ENCODE measurements at regions not wholly inside any gene's neighbourhood (a gene's known extent, or its start where the extent isn't known, plus 50 kb on each side); places are given as distances from the start of the nearest gene placed in this dataset.
"Not testable (repeated sequence)": the region's sequence is repeated elsewhere in the genome, so short reads cannot be mapped to it uniquely, and the experiment has no call there.

- no peak for TF ChIP-seq OVOL3 (tag by site-specific recombination; IDR thresholded peaks at IDR 0.05)
- no peak for TF ChIP-seq ZNF398 (tag by site-specific recombination; IDR thresholded peaks at IDR 0.05)
- TF ChIP-seq SP7 (tag by site-specific recombination; IDR thresholded peaks at IDR 0.05) = no peak
- no peak for TF ChIP-seq ZBTB17 (tag by site-specific recombination; IDR thresholded peaks at IDR 0.05)
- TF ChIP-seq ZSCAN16 (tag by site-specific recombination; IDR thresholded peaks at IDR 0.05) = no peak
Measured at GRCh38 chr7:9719303-9719702, 1254.4 kb upstream of the PHF14 start (continued).

- TF ChIP-seq ZNF404 (tag by site-specific recombination; IDR thresholded peaks at IDR 0.05) = no peak
- TF ChIP-seq ZNF449 (tag by site-specific recombination; IDR thresholded peaks at IDR 0.05) = no peak
- no peak for TF ChIP-seq BCL11B (tag by site-specific recombination; IDR thresholded peaks at IDR 0.05; ENCODE audit: low read depth)
- TF ChIP-seq RBAK (tag by site-specific recombination; IDR thresholded peaks at IDR 0.05) = no peak
- no peak for TF ChIP-seq ZNF146 (tag by site-specific recombination; IDR thresholded peaks at IDR 0.05)
- TF ChIP-seq ZNF416 (tag by site-specific recombination; IDR thresholded peaks at IDR 0.05) = no peak
- POLR2A ChIA-PET = no interaction called here
- no peak overlapping the region for H3K27ac ChIP-seq (ENCODE audit: extremely low read depth, low read depth, low read length)
- no peaks in the 10 kb centered on the region for H3K4me1 ChIP-seq (ENCODE audit: control insufficient read depth, insufficient read depth, low read length)
- H3K9me3 ChIP-seq (ENCODE audit: control insufficient read depth, insufficient read depth, low read depth, low read length) = no peaks in the 10 kb centered on the region
- no peaks in the 10 kb centered on the region for H3K36me3 ChIP-seq (ENCODE audit: control insufficient read depth in 2 of 2, insufficient read depth in 1 of 2, low read length in 2 of 2)
- CTCF ChIA-PET = no interaction called here
- H3K4me3 ChIP-seq (ENCODE audit: low read depth, low read length) = no peak overlapping the region
Measured at GRCh38 chr7:9719721-9720120, 1254.0 kb upstream of the PHF14 start.

GRCh38 chr7:9725940-9726663, 1247.6 kb upstream of the PHF14 start:
- H3K4me1 ChIP-seq (ENCODE audit: control insufficient read depth, insufficient read depth, low read length); POLR2A ChIA-PET; H3K27ac ChIP-seq (ENCODE audit: extremely low read depth, low read depth, low read length); H3K4me3 ChIP-seq (ENCODE audit: low read depth, low read length); H3K9me3 ChIP-seq (ENCODE audit: control insufficient read depth, insufficient read depth, low read depth, low read length); CTCF ChIA-PET; H3K36me3 ChIP-seq (ENCODE audit: control insufficient read depth in 2 of 2, insufficient read depth in 1 of 2, low read length in 2 of 2): not testable (repeated sequence)

GRCh38 chr7:9726811-9727210, 1246.9 kb upstream of the PHF14 start:
- POLR2A ChIA-PET; H3K4me1 ChIP-seq (ENCODE audit: control insufficient read depth, insufficient read depth, low read length); H3K36me3 ChIP-seq (ENCODE audit: control insufficient read depth in 2 of 2, insufficient read depth in 1 of 2, low read length in 2 of 2); H3K9me3 ChIP-seq (ENCODE audit: control insufficient read depth, insufficient read depth, low read depth, low read length); H3K4me3 ChIP-seq (ENCODE audit: low read depth, low read length); H3K27ac ChIP-seq (ENCODE audit: extremely low read depth, low read depth, low read length); CTCF ChIA-PET: not testable (repeated sequence)

- CTCF ChIA-PET; H3K4me3 ChIP-seq (ENCODE audit: low read depth, low read length); POLR2A ChIA-PET; H3K36me3 ChIP-seq (ENCODE audit: control insufficient read depth in 2 of 2, insufficient read depth in 1 of 2, low read length in 2 of 2); H3K4me1 ChIP-seq (ENCODE audit: control insufficient read depth, insufficient read depth, low read length); H3K9me3 ChIP-seq (ENCODE audit: control insufficient read depth, insufficient read depth, low read depth, low read length); H3K27ac ChIP-seq (ENCODE audit: extremely low read depth, low read depth, low read length): not testable (repeated sequence)
Measured at GRCh38 chr7:9727467-9727869, 1246.2 kb upstream of the PHF14 start.

- H3K36me3 ChIP-seq (ENCODE audit: control insufficient read depth in 2 of 2, insufficient read depth in 1 of 2, low read length in 2 of 2); CTCF ChIA-PET; POLR2A ChIA-PET; H3K27ac ChIP-seq (ENCODE audit: extremely low read depth, low read depth, low read length); H3K9me3 ChIP-seq (ENCODE audit: control insufficient read depth, insufficient read depth, low read depth, low read length); H3K4me3 ChIP-seq (ENCODE audit: low read depth, low read length); H3K4me1 ChIP-seq (ENCODE audit: control insufficient read depth, insufficient read depth, low read length): not testable (repeated sequence)
Measured at GRCh38 chr7:9728014-9728657, 1245.5 kb upstream of the PHF14 start.

All from HEK293 (cell line).